Mesendoderm (in vitro differentiated cells): ENCODE measurements at regions not wholly inside any gene's neighbourhood (a gene's known extent, or its start where the extent isn't known, plus 50 kb on each side); places are given as distances from the start of the nearest gene placed in this dataset.
"Not testable (repeated sequence)": the region's sequence is repeated elsewhere in the genome, so short reads cannot be mapped to it uniquely, and the experiment has no call there.

ENCODE experiments used
- DNase-seq: peaks from one replicate; pipeline ENCODE4 v3.0.0; 2013
- H2AK5ac ChIP-seq: 2 replicates; pipeline ENCODE4 v1.6.1; 2013; ENCODE audit warnings: low read length, inconsistent platforms
- H2BK120ac ChIP-seq: 2 replicates; pipeline ENCODE4 v1.6.1; 2013; ENCODE audit warnings: low read depth, mild to moderate bottlenecking, low read length, moderate library complexity, mixed read lengths
- H2BK15ac ChIP-seq: replicated peaks from 2 replicates; pipeline ENCODE4 v1.6.1; 2013; ENCODE audit warnings: low read depth, mild to moderate bottlenecking, moderate library complexity
- H2BK5ac ChIP-seq: 2 replicates; pipeline ENCODE4 v1.6.1; 2013; ENCODE audit warnings: low read length, inconsistent platforms
- H3K18ac ChIP-seq: 2 replicates; pipeline ENCODE4 v1.6.1; 2013; ENCODE audit warnings: mild to moderate bottlenecking, low read length, mixed read lengths
- H3K23ac ChIP-seq: one replicate; pipeline ENCODE4 v1.6.1; 2013; ENCODE audit warnings: low read length
- H3K27ac ChIP-seq: 2 replicates; pipeline ENCODE4 v1.5.1; 2013; ENCODE audit warnings: low read depth, mild to moderate bottlenecking, inconsistent platforms, low read length, moderate library complexity
- H3K27me3 ChIP-seq: 2 replicates; pipeline ENCODE4 v1.6.1; 2013; ENCODE audit warnings: low read length, control low read depth, mild to moderate bottlenecking, inconsistent platforms; ENCODE audit not compliant: insufficient read depth, poor library complexity
- H3K36me3 ChIP-seq: 2 replicates; pipeline ENCODE4 v1.6.1; 2013; ENCODE audit warnings: low read length, inconsistent platforms; ENCODE audit not compliant: control insufficient read depth, insufficient read depth
- H3K4ac ChIP-seq: one replicate; pipeline ENCODE4 v1.6.1; 2013; ENCODE audit warnings: low read depth, mild to moderate bottlenecking, low read length, moderate library complexity
- H3K4me1 ChIP-seq: 2 replicates; pipeline ENCODE4 v1.6.1; 2013; ENCODE audit warnings: low read depth, low read length, inconsistent platforms; ENCODE audit not compliant: control insufficient read depth
- H3K4me2 ChIP-seq: 2 replicates; pipeline ENCODE4 v1.6.1; 2013; ENCODE audit warnings: low read length
- H3K4me3 ChIP-seq: 2 replicates; pipeline ENCODE4 v1.5.1; 2013; ENCODE audit warnings: mild to moderate bottlenecking, low read length
- H3K56ac ChIP-seq: one replicate; pipeline ENCODE4 v1.6.1; 2013; ENCODE audit warnings: low read length
- H3K79me1 ChIP-seq: 2 replicates; pipeline ENCODE4 v1.6.1; 2013; ENCODE audit warnings: low read length, inconsistent platforms
- H3K79me2 ChIP-seq: 2 replicates; pipeline ENCODE4 v1.6.1; 2013; ENCODE audit warnings: mild to moderate bottlenecking, low read length; ENCODE audit not compliant: control insufficient read depth, insufficient read depth
- H3K9ac ChIP-seq: 2 replicates; pipeline ENCODE4 v1.6.1; 2013; ENCODE audit warnings: low read length, inconsistent platforms
- H4K5ac ChIP-seq: one replicate; pipeline ENCODE4 v1.6.1; 2013; ENCODE audit warnings: low read length
- H4K8ac ChIP-seq: one replicate; pipeline ENCODE4 v1.6.1; 2013; ENCODE audit warnings: low read depth, mild to moderate bottlenecking, control low read depth, low read length, moderate library complexity
- WGBS: extraction: QIAGEN DNeasy Blood & Tissue Kit; methylation state at CpG from one replicate; pipeline ENCODE4 v1.1.7; 2013; ENCODE audit warnings: low lambda C conversion rate, missing lambda C conversion rate; ENCODE audit not compliant: insufficient coverage; ENCODE audit errors: extremely low coverage; 5-methylcytosine and 5-hydroxymethylcytosine counted together

DNA sequence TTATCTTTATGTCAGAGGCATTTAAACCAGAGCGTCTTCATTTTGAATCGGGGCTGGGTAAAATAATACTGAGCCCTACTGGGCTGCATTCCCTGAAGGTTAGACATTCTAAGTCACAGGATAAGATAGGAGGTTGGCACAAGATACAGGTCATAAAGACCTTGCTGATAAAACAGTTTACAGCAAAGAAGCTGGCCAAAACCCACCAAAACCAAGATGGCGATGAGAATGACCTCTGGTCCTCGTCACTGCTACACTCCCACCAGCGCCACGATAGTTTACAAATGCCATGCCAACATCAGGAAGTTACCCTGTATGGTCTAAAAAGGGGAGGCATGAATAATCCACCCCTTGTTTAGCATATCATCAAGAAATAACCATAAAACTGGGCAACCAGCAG lies 110.5 kb upstream of the ZFP64 start:
- WGBS, result no CpG with 5 or more reads among the region's 6 CpGs
- H2AK5ac ChIP-seq, result not testable (repeated sequence)

DNA sequence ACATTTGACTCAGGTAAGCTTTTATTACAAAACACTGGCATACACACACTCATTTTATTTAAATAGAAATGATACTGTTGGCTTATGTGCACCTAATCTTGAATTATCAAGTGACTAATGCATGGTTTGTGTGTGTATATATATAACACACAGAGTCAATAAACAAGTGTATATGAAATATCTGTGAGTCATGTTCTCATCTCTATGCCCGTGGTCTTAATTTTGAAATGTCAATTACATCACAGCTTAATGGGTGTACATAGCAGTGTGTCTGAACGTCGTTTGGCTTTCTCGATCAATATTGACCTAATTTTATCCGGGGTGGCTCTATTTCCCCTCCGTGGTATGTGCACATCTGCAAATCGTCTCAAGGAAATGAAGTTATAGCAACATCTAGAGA lies 104.0 kb upstream of the ZFP64 start:
- no peak overlapping the region for H2AK5ac ChIP-seq
- H2BK120ac ChIP-seq, result no peak overlapping the region
- no peak overlapping the region for H3K4ac ChIP-seq
- no peak overlapping the region for H4K8ac ChIP-seq
- H3K18ac ChIP-seq, result no peak overlapping the region
- H3K4me2 ChIP-seq, result no peak overlapping the region
- H3K36me3 ChIP-seq, result no peaks in the 10 kb centered on the region
- no peak overlapping the region for H3K23ac ChIP-seq
- H3K9ac ChIP-seq, result no peak overlapping the region
- H3K56ac ChIP-seq, result no peak overlapping the region
- no peaks in the 10 kb centered on the region for H3K4me1 ChIP-seq
- no peak for DNase-seq
- WGBS, result no CpG with 5 or more reads among the region's 7 CpGs
- no peaks in the 10 kb centered on the region for H3K27me3 ChIP-seq
- H2BK15ac ChIP-seq, result no peak overlapping the region
- no peak overlapping the region for H2BK5ac ChIP-seq
- no peak overlapping the region for H4K5ac ChIP-seq
- no peak overlapping the region for H3K4me3 ChIP-seq
- H3K27ac ChIP-seq, result no peak overlapping the region
- no peaks in the 10 kb centered on the region for H3K79me1 ChIP-seq
- H3K79me2 ChIP-seq, result no peaks in the 10 kb centered on the region

More for the DNA sequence above, 110.5 kb upstream of the ZFP64 start:
- H2BK15ac ChIP-seq, H3K79me1 ChIP-seq, H2BK5ac ChIP-seq, H3K79me2 ChIP-seq, H3K27ac ChIP-seq, H2BK120ac ChIP-seq, DNase-seq, H3K23ac ChIP-seq, H3K9ac ChIP-seq, H3K36me3 ChIP-seq, H4K5ac ChIP-seq, H4K8ac ChIP-seq, H3K4me1 ChIP-seq, H3K18ac ChIP-seq, H3K4me2 ChIP-seq, H3K56ac ChIP-seq, H3K4ac ChIP-seq, H3K27me3 ChIP-seq, H3K4me3 ChIP-seq: not testable (repeated sequence)

GRCh38 chr20:52294106-52294628 lies 102.6 kb upstream of the ZFP64 start:
- no peaks in the 10 kb centered on the region for H3K36me3 ChIP-seq
- no peak overlapping the region for H2BK120ac ChIP-seq
- no peak overlapping the region for H3K9ac ChIP-seq
- no peak overlapping the region for H3K4ac ChIP-seq
- H3K79me2 ChIP-seq, result no peaks in the 10 kb centered on the region
- H2BK15ac ChIP-seq, result no peak overlapping the region
- H3K4me2 ChIP-seq, result no peak overlapping the region
- H3K23ac ChIP-seq, result no peak overlapping the region
- H3K4me1 ChIP-seq, result no peaks in the 10 kb centered on the region
- no peak overlapping the region for H3K27ac ChIP-seq
- no peak overlapping the region for H2AK5ac ChIP-seq
- no peak overlapping the region for H4K5ac ChIP-seq
- no peak overlapping the region for H3K56ac ChIP-seq
- no peak for DNase-seq
- H3K27me3 ChIP-seq, result no peaks in the 10 kb centered on the region
- no CpG with 5 or more reads among the region's 2 CpGs for WGBS
- H3K4me3 ChIP-seq, result no peak overlapping the region
- H2BK5ac ChIP-seq, result no peak overlapping the region
- no peak overlapping the region for H4K8ac ChIP-seq
- no peak overlapping the region for H3K18ac ChIP-seq
- no peaks in the 10 kb centered on the region for H3K79me1 ChIP-seq

DNA sequence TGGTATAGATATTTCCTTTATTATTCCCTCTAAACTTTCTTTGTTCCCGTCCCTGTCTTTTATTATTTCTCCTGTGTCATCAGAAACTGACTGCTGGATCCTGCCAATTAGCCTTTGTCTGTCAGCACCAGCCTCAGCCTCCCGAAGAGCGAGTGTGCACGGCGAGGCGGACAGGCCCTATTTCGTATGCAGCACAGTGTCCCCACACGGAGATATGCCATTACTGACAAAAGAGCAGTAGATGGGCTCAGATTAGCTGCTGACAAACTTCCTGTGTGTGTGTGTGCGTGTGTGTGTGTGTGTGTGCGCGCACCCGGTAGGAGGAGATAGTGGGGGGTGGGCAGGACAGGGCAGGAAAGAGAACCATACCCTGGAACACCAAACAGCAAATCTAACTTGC lies 99.5 kb upstream of the ZFP64 start:
- H3K18ac ChIP-seq, result no peak overlapping the region
- H4K5ac ChIP-seq, result no peak overlapping the region
- no peak overlapping the region for H3K27ac ChIP-seq
- H4K8ac ChIP-seq, result no peak overlapping the region
- H3K79me1 ChIP-seq, result no peaks in the 10 kb centered on the region
- no peak overlapping the region for H3K4me2 ChIP-seq
- no peak overlapping the region for H3K4ac ChIP-seq
- no peak overlapping the region for H3K23ac ChIP-seq
- no peaks in the 10 kb centered on the region for H3K36me3 ChIP-seq
- DNase-seq, result no peak
- H2AK5ac ChIP-seq, result no peak overlapping the region
- H3K9ac ChIP-seq, result no peak overlapping the region
- H2BK120ac ChIP-seq, result no peak overlapping the region
- H3K4me3 ChIP-seq, result no peak overlapping the region
- H3K4me1 ChIP-seq, result no peaks in the 10 kb centered on the region
- no peak overlapping the region for H2BK15ac ChIP-seq
- no CpG with 5 or more reads among the region's 12 CpGs for WGBS
- H3K79me2 ChIP-seq, result no peaks in the 10 kb centered on the region
- no peak overlapping the region for H3K56ac ChIP-seq
- no peak overlapping the region for H2BK5ac ChIP-seq
- no peaks in the 10 kb centered on the region for H3K27me3 ChIP-seq

GRCh38 chr20:52290569-52290968 lies 99.0 kb upstream of the ZFP64 start:
- Histone ChIP-seq H2BK15ac (no peak overlapping the region), H3K79me2 (no peaks in the 10 kb centered on the region), H3K27ac (no peak overlapping the region), H4K8ac (no peak overlapping the region), H3K18ac (no peak overlapping the region), H2BK5ac (no peak overlapping the region), H3K9ac (no peak overlapping the region), H3K4me1 (no peaks in the 10 kb centered on the region), H2AK5ac (no peak overlapping the region), H3K79me1 (no peaks in the 10 kb centered on the region), H2BK120ac (no peak overlapping the region), H3K36me3 (no peaks in the 10 kb centered on the region), H3K56ac (no peak overlapping the region), H3K4me3 (no peak overlapping the region), H4K5ac (no peak overlapping the region), H3K4ac (no peak overlapping the region), H3K23ac (no peak overlapping the region), H3K4me2 (no peak overlapping the region), H3K27me3 (no peaks in the 10 kb centered on the region)
- WGBS, result no CpG with 5 or more reads among the region's 4 CpGs
- DNase-seq, result no peak

- H2BK120ac ChIP-seq, result no peak overlapping the region
- H2BK5ac ChIP-seq, result no peak overlapping the region
- no peaks in the 10 kb centered on the region for H3K27me3 ChIP-seq
- H4K5ac ChIP-seq, result no peak overlapping the region
- no peak overlapping the region for H3K27ac ChIP-seq
- H3K4me1 ChIP-seq, result no peaks in the 10 kb centered on the region
- no peaks in the 10 kb centered on the region for H3K36me3 ChIP-seq
- no peak overlapping the region for H3K23ac ChIP-seq
- H2AK5ac ChIP-seq, result no peak overlapping the region
- no peak overlapping the region for H3K4ac ChIP-seq
- H3K18ac ChIP-seq, result no peak overlapping the region
- no peak overlapping the region for H4K8ac ChIP-seq
- no peaks in the 10 kb centered on the region for H3K79me2 ChIP-seq
- H3K4me2 ChIP-seq, result no peak overlapping the region
- no peaks in the 10 kb centered on the region for H3K79me1 ChIP-seq
- WGBS, result no CpG with 5 or more reads among the region's 3 CpGs
- H3K4me3 ChIP-seq, result no peak overlapping the region
- H3K56ac ChIP-seq, result no peak overlapping the region
- DNase-seq, result no peak
- no peak overlapping the region for H2BK15ac ChIP-seq
- no peak overlapping the region for H3K9ac ChIP-seq
These were observed 98.5 kb upstream of the ZFP64 start for GRCh38 chr20:52289956-52290565.
